ENCODE measurements at regions not wholly inside any gene's neighbourhood (a gene's known extent, or its start where the extent isn't known, plus 50 kb on each side); places are given as distances from the start of the nearest gene placed in this dataset.

DNA sequence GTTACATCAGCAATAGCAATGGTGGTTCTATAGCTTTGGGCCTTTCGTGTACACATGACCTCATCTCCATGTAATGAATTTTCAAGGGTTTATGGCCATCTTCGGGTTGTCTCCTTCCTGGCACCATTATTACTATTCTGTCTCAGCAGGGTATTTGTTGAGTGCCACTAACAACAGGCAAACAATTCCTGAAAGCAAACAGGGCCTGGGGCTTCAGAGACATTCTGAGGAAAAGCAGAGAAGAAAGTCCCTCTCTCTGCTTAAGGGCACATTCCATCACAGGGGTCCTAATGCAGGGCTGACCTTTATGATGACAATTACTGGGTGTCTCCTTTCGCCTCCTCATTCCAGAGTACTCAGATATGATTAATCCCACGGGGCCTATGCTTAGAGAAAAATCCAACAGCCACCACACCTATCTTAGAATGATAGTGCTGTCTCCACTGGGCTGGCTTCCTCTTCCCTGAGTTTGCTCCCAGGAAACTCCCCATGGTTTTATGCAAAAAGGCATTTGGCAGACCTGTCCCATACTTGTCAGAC lies 540.2 kb upstream of the ZNF462 start:
- TF ChIP-seq, protein P1, sequence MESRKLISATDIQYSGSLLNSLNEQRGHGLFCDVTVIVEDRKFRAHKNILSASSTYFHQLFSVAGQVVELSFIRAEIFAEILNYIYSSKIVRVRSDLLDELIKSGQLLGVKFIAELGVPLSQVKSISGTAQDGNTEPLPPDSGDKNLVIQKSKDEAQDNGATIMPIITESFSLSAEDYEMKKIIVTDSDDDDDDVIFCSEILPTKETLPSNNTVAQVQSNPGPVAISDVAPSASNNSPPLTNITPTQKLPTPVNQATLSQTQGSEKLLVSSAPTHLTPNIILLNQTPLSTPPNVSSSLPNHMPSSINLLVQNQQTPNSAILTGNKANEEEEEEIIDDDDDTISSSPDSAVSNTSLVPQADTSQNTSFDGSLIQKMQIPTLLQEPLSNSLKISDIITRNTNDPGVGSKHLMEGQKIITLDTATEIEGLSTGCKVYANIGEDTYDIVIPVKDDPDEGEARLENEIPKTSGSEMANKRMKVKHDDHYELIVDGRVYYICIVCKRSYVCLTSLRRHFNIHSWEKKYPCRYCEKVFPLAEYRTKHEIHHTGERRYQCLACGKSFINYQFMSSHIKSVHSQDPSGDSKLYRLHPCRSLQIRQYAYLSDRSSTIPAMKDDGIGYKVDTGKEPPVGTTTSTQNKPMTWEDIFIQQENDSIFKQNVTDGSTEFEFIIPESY (IDR thresholded peaks at IDR 0.05): no peak
- no peak for TF ChIP-seq FOXA1 (IDR thresholded peaks at IDR 0.05)
- TF ChIP-seq GABPA (IDR thresholded peaks at IDR 0.05 in 1 of 2, conservative IDR thresholded peaks at IDR 0.05 in 1 of 2): no peak
- no peak for TF ChIP-seq YY1 (IDR thresholded peaks at IDR 0.05)
- TF ChIP-seq HNF4G (IDR thresholded peaks at IDR 0.05): no peak
- TF ChIP-seq, protein P2, sequence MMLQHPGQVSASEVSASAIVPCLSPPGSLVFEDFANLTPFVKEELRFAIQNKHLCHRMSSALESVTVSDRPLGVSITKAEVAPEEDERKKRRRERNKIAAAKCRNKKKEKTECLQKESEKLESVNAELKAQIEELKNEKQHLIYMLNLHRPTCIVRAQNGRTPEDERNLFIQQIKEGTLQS (IDR thresholded peaks at IDR 0.05): no peak
- no peak for TF ChIP-seq FOXA2 (IDR thresholded peaks at IDR 0.05)
- no peak for TF ChIP-seq TAF1 (conservative IDR thresholded peaks at IDR 0.05)
- TF ChIP-seq, protein P3, sequence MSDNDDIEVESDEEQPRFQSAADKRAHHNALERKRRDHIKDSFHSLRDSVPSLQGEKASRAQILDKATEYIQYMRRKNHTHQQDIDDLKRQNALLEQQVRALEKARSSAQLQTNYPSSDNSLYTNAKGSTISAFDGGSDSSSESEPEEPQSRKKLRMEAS (IDR thresholded peaks at IDR 0.05): no peak
- TF ChIP-seq RXRA (IDR thresholded peaks at IDR 0.05): no peak
- no peak for TF ChIP-seq HNF4A (conservative IDR thresholded peaks at IDR 0.05)
- no peak overlapping the region for H3K9ac ChIP-seq (ENCODE audit: low read depth in 1 of 2, low read length in 2 of 2)
- no peaks in the 10 kb centered on the region for H3K4me1 ChIP-seq (ENCODE audit: control insufficient read depth in 4 of 4, insufficient read depth in 4 of 4, low read length in 3 of 4)
- H3K9me3 ChIP-seq (ENCODE audit: control insufficient read depth in 4 of 4, low read length in 3 of 4): no peaks in the 10 kb centered on the region
- H3K27ac ChIP-seq (ENCODE audit: low read depth in 1 of 2, low read length in 2 of 2): no peak overlapping the region
- H3K36me3 ChIP-seq (ENCODE audit: control insufficient read depth in 4 of 4, insufficient read depth in 3 of 4, low read depth in 1 of 4, low read length in 3 of 4): no peaks in the 10 kb centered on the region
- H3K4me3 ChIP-seq (ENCODE audit: low read depth in 1 of 3, low read length in 3 of 3): no peak overlapping the region
- 79% methylated on average over 4 of the region's 4 CpGs for WGBS
- no peak for DNase-seq (ENCODE audit: low spot score)
- no peaks in the 10 kb centered on the region for H3K27me3 ChIP-seq (ENCODE audit: control insufficient read depth in 4 of 4, insufficient read depth in 4 of 4, low read length in 3 of 4)

DNA sequence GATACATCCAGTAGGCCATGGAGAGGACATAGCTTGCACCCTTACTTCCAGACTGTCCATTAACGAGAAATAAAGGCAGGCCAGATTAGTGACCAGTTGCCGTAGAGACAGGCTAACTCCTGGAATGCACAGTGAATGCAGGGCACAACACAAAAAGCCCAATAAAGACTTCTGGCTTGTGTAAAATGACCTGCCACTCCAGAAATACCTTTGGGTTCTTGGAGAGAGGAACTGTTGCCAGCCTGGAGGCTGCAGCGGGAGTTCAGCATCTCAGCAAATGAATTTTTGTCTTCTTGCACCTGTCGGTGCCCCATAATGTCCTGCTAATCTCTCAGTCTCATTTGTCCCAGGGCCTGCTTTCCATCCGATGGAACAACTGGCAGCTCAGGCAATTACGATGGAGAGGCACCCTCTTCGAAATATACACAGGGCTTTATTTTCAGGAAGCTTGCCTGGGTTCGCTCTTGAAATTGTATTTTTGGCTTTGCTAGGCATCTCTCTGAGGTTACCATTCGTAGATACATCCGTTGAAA lies 538.8 kb upstream of the ZNF462 start:
- no peak for DNase-seq (ENCODE audit: low spot score)
- Histone ChIP-seq H3K27ac (ENCODE audit: low read depth in 1 of 2, low read length in 2 of 2) (no peak overlapping the region), H3K4me1 (ENCODE audit: control insufficient read depth in 4 of 4, insufficient read depth in 4 of 4, low read length in 3 of 4) (no peaks in the 10 kb centered on the region), H3K4me3 (ENCODE audit: low read depth in 1 of 3, low read length in 3 of 3) (no peak overlapping the region), H3K9ac (ENCODE audit: low read depth in 1 of 2, low read length in 2 of 2) (no peak overlapping the region), H3K27me3 (ENCODE audit: control insufficient read depth in 4 of 4, insufficient read depth in 4 of 4, low read length in 3 of 4) (no peaks in the 10 kb centered on the region), H3K36me3 (ENCODE audit: control insufficient read depth in 4 of 4, insufficient read depth in 3 of 4, low read depth in 1 of 4, low read length in 3 of 4) (no peaks in the 10 kb centered on the region), H3K9me3 (ENCODE audit: control insufficient read depth in 4 of 4, low read length in 3 of 4) (no peaks in the 10 kb centered on the region)
- 90% methylated on average over 10 of the region's 10 CpGs for WGBS
- TF ChIP-seq, protein P4, sequence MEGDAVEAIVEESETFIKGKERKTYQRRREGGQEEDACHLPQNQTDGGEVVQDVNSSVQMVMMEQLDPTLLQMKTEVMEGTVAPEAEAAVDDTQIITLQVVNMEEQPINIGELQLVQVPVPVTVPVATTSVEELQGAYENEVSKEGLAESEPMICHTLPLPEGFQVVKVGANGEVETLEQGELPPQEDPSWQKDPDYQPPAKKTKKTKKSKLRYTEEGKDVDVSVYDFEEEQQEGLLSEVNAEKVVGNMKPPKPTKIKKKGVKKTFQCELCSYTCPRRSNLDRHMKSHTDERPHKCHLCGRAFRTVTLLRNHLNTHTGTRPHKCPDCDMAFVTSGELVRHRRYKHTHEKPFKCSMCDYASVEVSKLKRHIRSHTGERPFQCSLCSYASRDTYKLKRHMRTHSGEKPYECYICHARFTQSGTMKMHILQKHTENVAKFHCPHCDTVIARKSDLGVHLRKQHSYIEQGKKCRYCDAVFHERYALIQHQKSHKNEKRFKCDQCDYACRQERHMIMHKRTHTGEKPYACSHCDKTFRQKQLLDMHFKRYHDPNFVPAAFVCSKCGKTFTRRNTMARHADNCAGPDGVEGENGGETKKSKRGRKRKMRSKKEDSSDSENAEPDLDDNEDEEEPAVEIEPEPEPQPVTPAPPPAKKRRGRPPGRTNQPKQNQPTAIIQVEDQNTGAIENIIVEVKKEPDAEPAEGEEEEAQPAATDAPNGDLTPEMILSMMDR (IDR thresholded peaks at IDR 0.05; ENCODE audit: low read depth, low read length, missing input control): no peak
- no peak for TF ChIP-seq SP1 (IDR thresholded peaks at IDR 0.05)
- TF ChIP-seq RXRA (IDR thresholded peaks at IDR 0.05): no peak
- TF ChIP-seq HNF4G (IDR thresholded peaks at IDR 0.05): no peak
- TF ChIP-seq TAF1 (conservative IDR thresholded peaks at IDR 0.05): no peak
- TF ChIP-seq HNF4A (conservative IDR thresholded peaks at IDR 0.05): no peak
- TF ChIP-seq, protein P2 (IDR thresholded peaks at IDR 0.05): no peak
- TF ChIP-seq, protein P5, sequence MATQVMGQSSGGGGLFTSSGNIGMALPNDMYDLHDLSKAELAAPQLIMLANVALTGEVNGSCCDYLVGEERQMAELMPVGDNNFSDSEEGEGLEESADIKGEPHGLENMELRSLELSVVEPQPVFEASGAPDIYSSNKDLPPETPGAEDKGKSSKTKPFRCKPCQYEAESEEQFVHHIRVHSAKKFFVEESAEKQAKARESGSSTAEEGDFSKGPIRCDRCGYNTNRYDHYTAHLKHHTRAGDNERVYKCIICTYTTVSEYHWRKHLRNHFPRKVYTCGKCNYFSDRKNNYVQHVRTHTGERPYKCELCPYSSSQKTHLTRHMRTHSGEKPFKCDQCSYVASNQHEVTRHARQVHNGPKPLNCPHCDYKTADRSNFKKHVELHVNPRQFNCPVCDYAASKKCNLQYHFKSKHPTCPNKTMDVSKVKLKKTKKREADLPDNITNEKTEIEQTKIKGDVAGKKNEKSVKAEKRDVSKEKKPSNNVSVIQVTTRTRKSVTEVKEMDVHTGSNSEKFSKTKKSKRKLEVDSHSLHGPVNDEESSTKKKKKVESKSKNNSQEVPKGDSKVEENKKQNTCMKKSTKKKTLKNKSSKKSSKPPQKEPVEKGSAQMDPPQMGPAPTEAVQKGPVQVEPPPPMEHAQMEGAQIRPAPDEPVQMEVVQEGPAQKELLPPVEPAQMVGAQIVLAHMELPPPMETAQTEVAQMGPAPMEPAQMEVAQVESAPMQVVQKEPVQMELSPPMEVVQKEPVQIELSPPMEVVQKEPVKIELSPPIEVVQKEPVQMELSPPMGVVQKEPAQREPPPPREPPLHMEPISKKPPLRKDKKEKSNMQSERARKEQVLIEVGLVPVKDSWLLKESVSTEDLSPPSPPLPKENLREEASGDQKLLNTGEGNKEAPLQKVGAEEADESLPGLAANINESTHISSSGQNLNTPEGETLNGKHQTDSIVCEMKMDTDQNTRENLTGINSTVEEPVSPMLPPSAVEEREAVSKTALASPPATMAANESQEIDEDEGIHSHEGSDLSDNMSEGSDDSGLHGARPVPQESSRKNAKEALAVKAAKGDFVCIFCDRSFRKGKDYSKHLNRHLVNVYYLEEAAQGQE (IDR thresholded peaks at IDR 0.05): no peak
- no peak for TF ChIP-seq FOXA1 (IDR thresholded peaks at IDR 0.05)

All from liver (tissue), 8 donors.